ENCODE measurements at regions not wholly inside any gene's neighbourhood (a gene's known extent, or its start where the extent isn't known, plus 50 kb on each side); places are given as distances from the start of the nearest gene placed in this dataset.
"Not testable (repeated sequence)": the region's sequence is repeated elsewhere in the genome, so short reads cannot be mapped to it uniquely, and the experiment has no call there.

GRCh38 chr2:215746226-215746886 is 267.0 kb downstream of the MREG start:
- peak in 1 of 2 experiments; percentile 11 for DNase-seq (ENCODE audit: low read depth in 2 of 2)

GRCh38 chr2:215745331-215745730 is 268.0 kb downstream of the MREG start:
- DNase-seq (ENCODE audit: low read depth in 2 of 2), result no peak

GRCh38 chr2:215744514-215744913 is 268.8 kb downstream of the MREG start:
- DNase-seq (ENCODE audit: low read depth in 2 of 2), result no peak

GRCh38 chr2:215743066-215743465 is 270.3 kb downstream of the MREG start:
- DNase-seq (ENCODE audit: low read depth in 2 of 2), result no peak

- DNase-seq (ENCODE audit: low read depth in 2 of 2), result no peak
Observed at GRCh38 chr2:215742021-215742420, 271.3 kb downstream of the MREG start.

- DNase-seq (ENCODE audit: low read depth in 2 of 2), result no peak
Observed at GRCh38 chr2:215740071-215740470, 273.3 kb downstream of the MREG start.

GRCh38 chr2:215738351-215738750 is 275.0 kb downstream of the MREG start:
- DNase-seq (ENCODE audit: low read depth in 2 of 2), result no peak

- DNase-seq (ENCODE audit: low read depth in 2 of 2), result no peak
Observed at GRCh38 chr2:215737477-215737876, 275.9 kb downstream of the MREG start.

GRCh38 chr2:215736653-215737290 is 276.6 kb downstream of the MREG start:
- no peak for DNase-seq (ENCODE audit: low read depth in 2 of 2)

GRCh38 chr2:215731108-215731658 is 282.2 kb downstream of the MREG start:
- DNase-seq (ENCODE audit: low read depth in 2 of 2), result no peak

GRCh38 chr2:215729985-215730620 is 283.2 kb downstream of the MREG start:
- no peak for DNase-seq (ENCODE audit: low read depth in 2 of 2)

- DNase-seq (ENCODE audit: low read depth in 2 of 2), result no peak
Observed at GRCh38 chr2:215728504-215729065, 284.8 kb downstream of the MREG start.

GRCh38 chr2:215727507-215728503 is 285.5 kb downstream of the MREG start:
- no peak for DNase-seq (ENCODE audit: low read depth in 2 of 2)

GRCh38 chr2:215726070-215726469 is 287.3 kb downstream of the MREG start:
- no peak for DNase-seq (ENCODE audit: low read depth in 2 of 2)

- no peak for DNase-seq (ENCODE audit: low read depth in 2 of 2)
Observed at GRCh38 chr2:215724146-215724545, 288.3 kb upstream of the FN1 start.

GRCh38 chr2:215723631-215724011 is 287.8 kb upstream of the FN1 start:
- DNase-seq (ENCODE audit: low read depth in 2 of 2), result no peak

- DNase-seq (ENCODE audit: low read depth in 2 of 2), result no peak
Observed at GRCh38 chr2:215722986-215723630, 287.2 kb upstream of the FN1 start.

GRCh38 chr2:215722125-215722524 is 286.3 kb upstream of the FN1 start:
- DNase-seq (ENCODE audit: low read depth in 2 of 2), result no peak

- DNase-seq (ENCODE audit: low read depth in 2 of 2), result not testable (repeated sequence)
Observed at GRCh38 chr2:215721515-215721914, 285.6 kb upstream of the FN1 start.

- DNase-seq (ENCODE audit: low read depth in 2 of 2), result no peak
Observed at GRCh38 chr2:215718890-215719289, 283.0 kb upstream of the FN1 start.

GRCh38 chr2:215718436-215718835 is 282.6 kb upstream of the FN1 start:
- DNase-seq (ENCODE audit: low read depth in 2 of 2), result no peak

All from stimulated activated CD4-positive, alpha-beta T cell treated with anti-CD3 and anti-CD28 coated beads, Interleukin-12 subunit alpha, Interleukin-12 subunit beta, amount 100 ng/mL, for 24 hours (primary cell).